ENCODE measurements at regions not wholly inside any gene's neighbourhood (a gene's known extent, or its start where the extent isn't known, plus 50 kb on each side); places are given as distances from the start of the nearest gene placed in this dataset.

DNA sequence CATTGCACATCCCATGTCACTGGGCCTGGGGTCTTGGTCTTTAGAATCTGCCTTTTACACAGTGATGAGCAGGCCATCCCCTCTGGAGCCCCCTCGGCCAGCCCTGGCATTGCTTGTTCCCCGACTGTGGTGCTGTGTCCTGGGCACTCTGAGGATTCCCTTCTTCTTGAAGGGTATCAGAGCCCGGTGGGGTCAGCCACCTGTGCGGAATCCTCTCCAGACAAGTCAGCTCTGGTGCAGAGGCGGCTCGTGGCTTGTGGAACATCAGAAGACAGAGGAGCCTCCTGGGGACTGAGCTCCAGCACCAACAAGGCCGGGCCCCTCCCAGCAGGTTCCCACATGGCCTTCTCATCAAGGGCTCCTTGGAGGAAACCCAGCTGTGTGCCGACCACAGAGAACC, 57.9 kb upstream of the AJAP1 start:
- TF ChIP-seq, protein P1, sequence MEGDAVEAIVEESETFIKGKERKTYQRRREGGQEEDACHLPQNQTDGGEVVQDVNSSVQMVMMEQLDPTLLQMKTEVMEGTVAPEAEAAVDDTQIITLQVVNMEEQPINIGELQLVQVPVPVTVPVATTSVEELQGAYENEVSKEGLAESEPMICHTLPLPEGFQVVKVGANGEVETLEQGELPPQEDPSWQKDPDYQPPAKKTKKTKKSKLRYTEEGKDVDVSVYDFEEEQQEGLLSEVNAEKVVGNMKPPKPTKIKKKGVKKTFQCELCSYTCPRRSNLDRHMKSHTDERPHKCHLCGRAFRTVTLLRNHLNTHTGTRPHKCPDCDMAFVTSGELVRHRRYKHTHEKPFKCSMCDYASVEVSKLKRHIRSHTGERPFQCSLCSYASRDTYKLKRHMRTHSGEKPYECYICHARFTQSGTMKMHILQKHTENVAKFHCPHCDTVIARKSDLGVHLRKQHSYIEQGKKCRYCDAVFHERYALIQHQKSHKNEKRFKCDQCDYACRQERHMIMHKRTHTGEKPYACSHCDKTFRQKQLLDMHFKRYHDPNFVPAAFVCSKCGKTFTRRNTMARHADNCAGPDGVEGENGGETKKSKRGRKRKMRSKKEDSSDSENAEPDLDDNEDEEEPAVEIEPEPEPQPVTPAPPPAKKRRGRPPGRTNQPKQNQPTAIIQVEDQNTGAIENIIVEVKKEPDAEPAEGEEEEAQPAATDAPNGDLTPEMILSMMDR (IDR thresholded peaks at IDR 0.05; ENCODE audit: extremely low read depth in 1 of 2, insufficient read depth in 1 of 2, low read depth in 1 of 2, low read length in 2 of 2) = no peak
- TF ChIP-seq EZH2 (IDR thresholded peaks at IDR 0.05; ENCODE audit: borderline replicate concordance, low read depth, low read length, severe bottlenecking) (no peak), MYC (IDR thresholded peaks at IDR 0.05; ENCODE audit: low read depth, low read length) (no peak), POLR2AphosphoS5 (IDR thresholded peaks at IDR 0.05; ENCODE audit: insufficient read depth, low read depth, low read length) (no peak), POLR2A (IDR thresholded peaks at IDR 0.05; ENCODE audit: low read depth, low read length) (no peak)
